Liver (tissue), 8 donors: ENCODE measurements at regions not wholly inside any gene's neighbourhood (a gene's known extent, or its start where the extent isn't known, plus 50 kb on each side); places are given as distances from the start of the nearest gene placed in this dataset.
A peak's percentile ranks its signal among the peaks of the same experiment; 100 is the strongest.

ENCODE experiments used
- DNase-seq: peaks from one replicate; pipeline ENCODE4 v3.0.0-alpha.2; 2017; ENCODE audit warnings: low spot score
- H3K27ac ChIP-seq, 2 donors: one replicate each; pipeline ENCODE4 v1.7.0; 2013; ENCODE audit warnings: inconsistent platforms in 2 of 2, low read length in 2 of 2, control low read depth in 1 of 2, low read depth in 1 of 2, mild to moderate bottlenecking in 1 of 2
- H3K27me3 ChIP-seq, 4 donors: one replicate each; pipeline versions ENCODE4 v1.6.1 to v1.7.0; 2013; ENCODE audit warnings: low read length in 3 of 4, inconsistent platforms in 1 of 4, mild to moderate bottlenecking in 1 of 4, moderate library complexity in 1 of 4; ENCODE audit not compliant: control insufficient read depth in 4 of 4, insufficient read depth in 4 of 4
- H3K36me3 ChIP-seq, 4 donors: one replicate each; pipeline versions ENCODE4 v1.6.1 to v1.7.0; 2013; ENCODE audit warnings: low read length in 3 of 4, mild to moderate bottlenecking in 3 of 4, low read depth in 1 of 4, moderate library complexity in 1 of 4; ENCODE audit not compliant: control insufficient read depth in 4 of 4, insufficient read depth in 3 of 4
- H3K4me1 ChIP-seq, 4 donors: one replicate each; pipeline versions ENCODE4 v1.6.1 to v1.7.0; 2013; ENCODE audit warnings: low read length in 3 of 4, mild to moderate bottlenecking in 3 of 4, moderate library complexity in 1 of 4; ENCODE audit not compliant: control insufficient read depth in 4 of 4, insufficient read depth in 4 of 4
- H3K4me3 ChIP-seq, 3 donors: one replicate each; pipeline versions ENCODE4 v1.6.1 to v1.7.0; 2013; ENCODE audit warnings: low read length in 3 of 3, control low read depth in 1 of 3, low read depth in 1 of 3, mild to moderate bottlenecking in 1 of 3
- H3K9ac ChIP-seq, 2 donors: one replicate each; pipeline ENCODE4 v1.7.0; 2013; ENCODE audit warnings: low read length in 2 of 2, mild to moderate bottlenecking in 2 of 2, moderate library complexity in 2 of 2, control low read depth in 1 of 2, low read depth in 1 of 2
- H3K9me3 ChIP-seq, 4 donors: one replicate each; pipeline versions ENCODE4 v1.6.1 to v1.7.0; 2013; ENCODE audit warnings: low read length in 3 of 4; ENCODE audit not compliant: control insufficient read depth in 4 of 4
- ATF3 ChIP-seq: IDR thresholded peaks from 2 replicates; pipeline ENCODE4 v1.6.1; 2016; ENCODE audit warnings: antibody characterized with exemption
- CTCF ChIP-seq: fragments of 150-350 bp; IDR thresholded peaks from 2 replicates; pipeline ENCODE4 v1.5.1; 2017; ENCODE audit warnings: improper control_type of control experiment, low read depth, low read length; ENCODE audit not compliant: missing input control
- EGR1 ChIP-seq, 2 donors: IDR thresholded peaks; 2 replicates each; pipeline ENCODE4 v1.6.1; 2016 to 2018; ENCODE audit warnings: antibody characterized with exemption in 2 of 2, low read depth in 2 of 2
- FOXA1 ChIP-seq: IDR thresholded peaks from 2 replicates; pipeline ENCODE4 v1.6.1; 2016; ENCODE audit warnings: antibody characterized with exemption
- FOXA2 ChIP-seq: IDR thresholded peaks from 2 replicates; pipeline ENCODE4 v1.6.1; 2016; ENCODE audit warnings: antibody characterized with exemption
- GABPA ChIP-seq, 2 donors: IDR thresholded peaks in 1 of 2; conservative IDR thresholded peaks in 1 of 2; 2 replicates each; pipeline ENCODE4 v1.6.1; 2016; ENCODE audit warnings: antibody characterized with exemption in 2 of 2, mild to moderate bottlenecking in 1 of 2, moderate library complexity in 1 of 2
- HNF4A ChIP-seq, 2 donors: conservative IDR thresholded peaks; 2 replicates each; pipeline ENCODE4 v1.6.1; 2016; ENCODE audit warnings: antibody characterized with exemption in 2 of 2, mild to moderate bottlenecking in 2 of 2
- HNF4G ChIP-seq: IDR thresholded peaks from 2 replicates; pipeline ENCODE4 v1.6.1; 2016; ENCODE audit warnings: antibody characterized with exemption
- JUND ChIP-seq, 2 donors: IDR thresholded peaks; 2 replicates each; pipeline ENCODE4 v1.6.1; 2016; ENCODE audit warnings: antibody characterized with exemption in 2 of 2
- MAX ChIP-seq: IDR thresholded peaks from 2 replicates; pipeline ENCODE4 v1.6.1; 2016; ENCODE audit warnings: antibody characterized with exemption
- NR2F2 ChIP-seq: IDR thresholded peaks from 2 replicates; pipeline ENCODE4 v1.6.1; 2016; ENCODE audit warnings: antibody characterized with exemption
- RAD21 ChIP-seq, 2 donors: IDR thresholded peaks; 2 replicates each; pipeline ENCODE4 v1.6.1; 2016; ENCODE audit warnings: antibody characterized with exemption in 2 of 2, mild to moderate bottlenecking in 2 of 2
- REST ChIP-seq: IDR thresholded peaks from 2 replicates; pipeline ENCODE4 v1.6.1; 2016; ENCODE audit warnings: antibody characterized with exemption, mild to moderate bottlenecking
- RXRA ChIP-seq, 2 donors: IDR thresholded peaks; 2 replicates each; pipeline ENCODE4 v1.6.1; 2017 to 2018; ENCODE audit warnings: antibody characterized with exemption in 2 of 2, mild to moderate bottlenecking in 1 of 2
- SP1 ChIP-seq: IDR thresholded peaks from 2 replicates; pipeline ENCODE4 v1.6.1; 2018; ENCODE audit warnings: antibody characterized with exemption, mild to moderate bottlenecking
- TAF1 ChIP-seq: conservative IDR thresholded peaks from 2 replicates; pipeline ENCODE4 v1.6.1; 2016; ENCODE audit warnings: antibody characterized with exemption, mild to moderate bottlenecking
- YY1 ChIP-seq: IDR thresholded peaks from 2 replicates; pipeline ENCODE4 v1.6.1; 2016; ENCODE audit warnings: antibody characterized with exemption, mild to moderate bottlenecking
- ZBTB33 ChIP-seq: IDR thresholded peaks from 2 replicates; pipeline ENCODE4 v1.6.1; 2016; ENCODE audit warnings: antibody characterized with exemption
- WGBS: extraction: QIAGEN DNeasy Blood & Tissue Kit; methylation state at CpG from one replicate; pipeline ENCODE4 v1.1.7; 2013; 5-methylcytosine and 5-hydroxymethylcytosine counted together
- donor health status: healthy.
- donor health status: healthy.
- donor health status: healthy.
- donor health status: healthy.
- donor health status: healthy.

- peak overlapping the region; percentile 63 to 70 for H3K27ac ChIP-seq
- WGBS = 33% methylated on average over 1 of the region's 1 CpG
- H3K27me3 ChIP-seq = no peaks in the 10 kb centered on the region
- H3K9ac ChIP-seq = no peak overlapping the region
- no peak for DNase-seq
- H3K4me1 ChIP-seq = peaks cover 4 to 27% (median 11%) of the 10 kb centered on the region in 4 donors
- no peak overlapping the region for H3K4me3 ChIP-seq
- H3K36me3 ChIP-seq = no peaks in the 10 kb centered on the region
- no peaks in the 10 kb centered on the region for H3K9me3 ChIP-seq
- TF ChIP-seq ATF3 (peak; percentile 91), EGR1 (IDR thresholded peaks at IDR 0.05; ENCODE audit: low read depth in 2 of 2) (no peak), ZBTB33 (no peak), CTCF (no peak), FOXA2 (no peak), HNF4G (peak; percentile 22), GABPA (IDR thresholded peaks at IDR 0.05 in 1 of 2, conservative IDR thresholded peaks at IDR 0.05 in 1 of 2) (no peak), HNF4A (conservative IDR thresholded peaks at IDR 0.05) (peak; percentile 14 to 46), TAF1 (no peak), YY1 (peak; percentile 25), REST (peak; percentile 34), JUND (IDR thresholded peaks at IDR 0.05) (no peak), NR2F2 (no peak), MAX (no peak), SP1 (peak; percentile 61), RXRA (IDR thresholded peaks at IDR 0.05) (peak; percentile 73 to 83), RAD21 (IDR thresholded peaks at IDR 0.05) (peak in 1 of 2 donors; percentile 24), FOXA1 (no peak)
Observed at GRCh38 chr3:170760174-170760526, 109.8 kb downstream of the RPL22L1 start.
